ENCODE measurements at regions not wholly inside any gene's neighbourhood (a gene's known extent, or its start where the extent isn't known, plus 50 kb on each side); places are given as distances from the start of the nearest gene placed in this dataset.

DNA sequence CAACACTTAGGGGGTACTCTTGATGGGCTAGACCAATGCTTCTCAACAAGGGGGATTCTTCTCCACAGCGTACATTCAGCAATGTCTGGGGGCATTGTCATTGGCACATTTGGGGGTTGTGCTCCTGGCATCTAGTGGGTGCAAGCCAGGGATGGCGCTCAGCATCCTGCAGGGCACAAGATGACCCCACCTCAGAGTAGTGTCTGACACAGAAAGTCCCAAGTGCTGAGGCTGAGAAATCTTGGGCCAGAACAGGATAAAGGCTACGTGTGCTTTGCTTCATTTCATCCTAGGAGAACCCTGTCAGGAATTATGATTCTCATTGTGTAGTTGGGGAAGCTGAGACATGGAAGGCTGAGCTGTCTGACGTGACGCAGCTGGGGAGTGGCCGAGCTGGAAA, 298.6 kb downstream of the CDH26 start:
- DNase-seq (ENCODE audit: low read depth): no peak
- TF ChIP-seq, protein P1, sequence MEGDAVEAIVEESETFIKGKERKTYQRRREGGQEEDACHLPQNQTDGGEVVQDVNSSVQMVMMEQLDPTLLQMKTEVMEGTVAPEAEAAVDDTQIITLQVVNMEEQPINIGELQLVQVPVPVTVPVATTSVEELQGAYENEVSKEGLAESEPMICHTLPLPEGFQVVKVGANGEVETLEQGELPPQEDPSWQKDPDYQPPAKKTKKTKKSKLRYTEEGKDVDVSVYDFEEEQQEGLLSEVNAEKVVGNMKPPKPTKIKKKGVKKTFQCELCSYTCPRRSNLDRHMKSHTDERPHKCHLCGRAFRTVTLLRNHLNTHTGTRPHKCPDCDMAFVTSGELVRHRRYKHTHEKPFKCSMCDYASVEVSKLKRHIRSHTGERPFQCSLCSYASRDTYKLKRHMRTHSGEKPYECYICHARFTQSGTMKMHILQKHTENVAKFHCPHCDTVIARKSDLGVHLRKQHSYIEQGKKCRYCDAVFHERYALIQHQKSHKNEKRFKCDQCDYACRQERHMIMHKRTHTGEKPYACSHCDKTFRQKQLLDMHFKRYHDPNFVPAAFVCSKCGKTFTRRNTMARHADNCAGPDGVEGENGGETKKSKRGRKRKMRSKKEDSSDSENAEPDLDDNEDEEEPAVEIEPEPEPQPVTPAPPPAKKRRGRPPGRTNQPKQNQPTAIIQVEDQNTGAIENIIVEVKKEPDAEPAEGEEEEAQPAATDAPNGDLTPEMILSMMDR (conservative IDR thresholded peaks at IDR 0.05; ENCODE audit: control insufficient read depth, insufficient read depth, low read depth, low read length): no peak
- no peak overlapping the region for H3K4me3 ChIP-seq (ENCODE audit: control insufficient read depth, low read depth, low read length)

DNA sequence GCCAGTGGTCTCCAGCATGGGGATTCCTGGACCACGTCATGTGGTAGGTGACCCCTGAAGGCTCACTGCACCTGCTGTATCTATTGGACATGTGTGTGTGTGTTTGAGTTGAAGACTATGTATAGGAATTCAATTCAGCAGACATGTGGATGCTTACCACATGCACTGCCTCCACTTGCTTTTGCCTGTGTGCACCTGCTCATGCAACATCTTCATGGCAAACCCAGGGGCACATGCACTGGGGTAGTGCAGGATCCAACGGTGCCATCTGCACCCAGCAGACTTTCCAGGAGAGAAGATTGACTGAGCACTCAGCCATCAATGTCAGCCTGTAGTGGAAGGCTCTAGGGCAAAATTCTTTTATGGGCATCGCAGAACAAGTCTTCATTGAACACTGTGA, 299.4 kb downstream of the CDH26 start:
- TF ChIP-seq, protein P1 (conservative IDR thresholded peaks at IDR 0.05; ENCODE audit: control insufficient read depth, insufficient read depth, low read depth, low read length): no peak
- H3K4me3 ChIP-seq (ENCODE audit: control insufficient read depth, low read depth, low read length): no peak overlapping the region
- no peak for DNase-seq (ENCODE audit: low read depth)

DNA sequence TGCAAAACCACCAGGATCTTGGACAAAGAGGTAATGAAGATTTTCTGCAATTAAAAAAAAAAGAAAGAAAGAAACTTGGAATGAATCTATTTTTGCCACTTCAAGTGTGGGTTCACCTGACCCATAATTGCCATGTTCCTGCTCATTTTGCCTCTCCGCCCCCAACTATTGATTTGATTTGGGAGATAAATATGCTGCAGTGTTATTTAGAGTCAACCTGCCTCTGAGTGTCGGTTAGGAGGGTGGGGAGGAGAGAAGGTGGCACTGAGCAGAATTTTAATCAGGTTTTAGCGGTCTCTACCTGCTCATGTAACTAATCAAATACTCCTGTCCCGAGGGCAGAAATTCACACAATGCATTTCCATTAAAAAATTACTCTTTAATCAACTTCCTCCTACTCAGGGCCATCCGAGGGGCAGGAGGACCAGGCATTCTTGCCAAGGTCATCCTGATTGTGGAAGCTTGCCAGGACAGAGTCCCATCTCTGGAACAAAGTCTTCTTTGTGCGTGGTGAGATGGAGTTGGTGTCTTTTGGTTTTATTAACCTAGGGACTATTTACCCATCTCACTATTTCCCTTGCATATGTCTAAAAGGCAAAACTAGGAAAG, 300.1 kb downstream of the CDH26 start:
- TF ChIP-seq, protein P1 (conservative IDR thresholded peaks at IDR 0.05; ENCODE audit: control insufficient read depth, insufficient read depth, low read depth, low read length): no peak
- no peak for DNase-seq (ENCODE audit: low read depth)
- H3K4me3 ChIP-seq (ENCODE audit: control insufficient read depth, low read depth, low read length): no peak overlapping the region

DNA sequence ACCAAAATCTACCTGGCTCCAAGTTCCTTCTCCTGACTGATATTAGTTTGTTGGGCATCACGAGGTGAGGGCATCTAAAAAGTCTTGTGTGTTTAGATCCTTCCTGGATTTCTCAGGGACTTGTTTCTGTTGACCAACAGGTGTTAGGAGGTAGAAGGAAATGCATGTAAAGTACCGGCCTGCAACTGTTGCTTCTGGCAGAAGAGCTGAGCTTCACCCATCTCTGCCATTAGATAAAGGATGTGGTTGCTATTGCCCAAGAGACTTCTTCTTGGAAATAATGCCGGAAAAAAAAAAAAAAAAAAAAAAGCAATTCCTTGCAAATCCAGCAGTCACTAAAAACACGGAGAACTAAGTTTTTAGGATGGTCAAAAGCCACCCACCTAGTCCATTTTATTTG, 303.1 kb downstream of the CDH26 start:
- no peak overlapping the region for H3K4me3 ChIP-seq (ENCODE audit: control insufficient read depth, low read depth, low read length)
- DNase-seq (ENCODE audit: low read depth): no peak
- TF ChIP-seq, protein P1 (conservative IDR thresholded peaks at IDR 0.05; ENCODE audit: control insufficient read depth, insufficient read depth, low read depth, low read length): no peak

DNA sequence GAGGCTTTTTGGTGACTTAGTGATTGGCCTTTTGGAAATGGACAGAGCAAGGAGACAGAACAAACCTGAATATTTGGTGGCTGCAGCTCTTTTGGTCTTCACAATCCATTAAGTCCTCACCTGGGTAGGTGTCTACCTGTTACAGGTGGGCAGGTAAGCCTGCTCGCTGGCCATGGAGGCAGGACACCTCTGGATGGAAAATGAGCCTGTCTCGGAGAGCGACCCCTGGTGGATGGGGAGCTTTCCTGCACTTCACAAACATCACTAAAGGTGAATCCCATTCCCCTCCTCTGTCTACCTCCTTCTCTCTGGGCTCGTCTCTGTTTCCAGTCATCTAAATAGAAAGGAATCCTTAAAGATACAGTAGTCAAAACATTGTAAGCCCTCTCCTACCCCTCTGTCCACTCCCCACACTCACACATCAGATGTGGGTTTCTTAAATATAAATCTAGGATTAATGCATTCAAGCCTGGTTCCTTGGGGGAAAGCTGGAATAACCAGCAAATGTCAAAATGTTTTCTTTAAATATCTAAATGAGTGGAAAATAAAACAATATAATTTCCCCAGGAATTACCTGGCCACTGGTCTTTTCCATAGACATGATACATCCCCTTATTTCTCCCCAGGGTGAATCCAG, 304.9 kb downstream of the CDH26 start:
- DNase-seq (ENCODE audit: low read depth): peak; percentile 27
- H3K4me3 ChIP-seq (ENCODE audit: control insufficient read depth, low read depth, low read length): no peak overlapping the region
- TF ChIP-seq, protein P1 (conservative IDR thresholded peaks at IDR 0.05; ENCODE audit: control insufficient read depth, insufficient read depth, low read depth, low read length): peak; percentile 76

DNA sequence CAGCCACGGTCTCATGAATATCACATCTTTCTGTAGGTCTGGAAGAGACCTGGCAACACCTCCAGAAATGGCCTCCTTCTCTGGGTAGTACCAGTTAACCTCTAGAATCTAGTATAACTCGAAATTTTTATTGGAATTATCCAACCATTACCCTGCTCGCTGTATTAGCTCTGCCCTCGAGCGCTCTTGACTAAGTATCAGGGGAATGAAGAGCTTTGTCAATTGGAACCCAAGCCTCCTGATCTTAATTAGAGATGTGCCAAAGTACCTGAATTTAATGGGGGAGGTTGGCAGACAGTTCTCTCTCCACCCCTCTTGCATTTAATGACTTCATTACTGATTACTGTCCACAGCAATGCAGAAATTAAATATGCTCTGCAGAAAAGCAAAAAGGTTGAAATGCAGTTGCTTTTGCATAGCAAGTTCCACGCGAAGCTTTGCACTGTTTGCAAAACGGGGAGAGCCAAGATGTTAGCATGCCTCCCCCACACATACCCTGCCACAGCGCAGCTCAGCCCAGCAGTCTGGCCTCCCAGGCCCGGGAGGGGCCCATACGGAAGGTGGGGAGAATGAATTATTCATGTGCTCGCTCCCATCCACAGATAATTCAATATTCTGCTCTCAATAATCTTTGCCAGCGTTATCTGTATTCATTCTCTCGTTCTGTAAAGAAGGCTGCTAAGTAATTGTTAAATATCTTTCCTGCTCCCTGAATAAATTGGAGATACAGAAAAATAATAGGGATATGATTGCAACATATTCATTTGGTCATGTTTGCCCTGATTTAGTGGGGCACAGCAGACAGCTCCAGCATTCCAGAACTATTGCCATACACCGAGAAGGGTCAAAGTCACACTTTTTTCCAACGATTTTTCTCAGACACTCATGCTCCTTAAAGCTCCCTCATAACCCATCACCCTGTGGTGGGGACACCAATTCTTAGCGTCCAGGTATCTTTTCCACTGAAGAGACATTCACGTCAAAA, 305.8 kb downstream of the CDH26 start:
- DNase-seq (ENCODE audit: low read depth): no peak
- H3K4me3 ChIP-seq (ENCODE audit: control insufficient read depth, low read depth, low read length): no peak overlapping the region
- TF ChIP-seq, protein P1 (conservative IDR thresholded peaks at IDR 0.05; ENCODE audit: control insufficient read depth, insufficient read depth, low read depth, low read length): no peak

Data from fibroblast of mammary gland (primary cell).